ENCODE measurements at regions not wholly inside any gene's neighbourhood (a gene's known extent, or its start where the extent isn't known, plus 50 kb on each side); places are given as distances from the start of the nearest gene placed in this dataset.

- no peak for TF ChIP-seq HCFC1 (IDR thresholded peaks at IDR 0.05; ENCODE audit: low read length)
- TF ChIP-seq SP1 (IDR thresholded peaks at IDR 0.05; ENCODE audit: low read depth, low read length) = no peak
- TF ChIP-seq TCF7 (IDR thresholded peaks at IDR 0.05; ENCODE audit: borderline replicate concordance) = no peak
These were observed 148.9 kb downstream of the ENC1 start for GRCh38 chr5:74491586-74491985.
